Activated naive CD8-positive, alpha-beta T cell treated with anti-CD3 and anti-CD28 coated beads, Interleukin-2, amount 50 U/mL, for 16 hours (primary cell): ENCODE measurements at regions not wholly inside any gene's neighbourhood (a gene's known extent, or its start where the extent isn't known, plus 50 kb on each side); places are given as distances from the start of the nearest gene placed in this dataset.

Experiments
- DNase-seq: peaks from one replicate; pipeline ENCODE4 v3.0.0-alpha.2; 2020; ENCODE audit warnings: low read depth, low spot score

GRCh38 chr1:56074007-56074651 is 505.2 kb downstream of the PLPP3 start:
- DNase-seq = no peak

GRCh38 chr1:56073614-56074006 is 505.8 kb downstream of the PLPP3 start:
- no peak for DNase-seq

- no peak for DNase-seq
These were observed 506.2 kb downstream of the PLPP3 start for GRCh38 chr1:56073206-56073605.

- no peak for DNase-seq
These were observed 507.1 kb downstream of the PLPP3 start for GRCh38 chr1:56072310-56072709.

- no peak for DNase-seq
These were observed 508.0 kb downstream of the PLPP3 start for GRCh38 chr1:56071351-56071750.

GRCh38 chr1:56070601-56071000 is 508.8 kb downstream of the PLPP3 start:
- DNase-seq = no peak

- no peak for DNase-seq
These were observed 509.5 kb downstream of the PLPP3 start for GRCh38 chr1:56069824-56070223.

GRCh38 chr1:56068908-56069307 is 510.5 kb downstream of the PLPP3 start:
- DNase-seq = no peak

GRCh38 chr1:56068210-56068609 is 511.2 kb downstream of the PLPP3 start:
- no peak for DNase-seq

GRCh38 chr1:56065729-56066128 is 513.6 kb downstream of the PLPP3 start:
- DNase-seq = no peak

GRCh38 chr1:56064705-56065104 is 514.7 kb downstream of the PLPP3 start:
- no peak for DNase-seq

GRCh38 chr1:56063461-56063860 is 515.9 kb downstream of the PLPP3 start:
- DNase-seq = no peak

- DNase-seq = no peak
These were observed 516.7 kb downstream of the PLPP3 start for GRCh38 chr1:56062625-56063024.

GRCh38 chr1:56061824-56062223 is 517.5 kb downstream of the PLPP3 start:
- no peak for DNase-seq

GRCh38 chr1:56060906-56061305 is 518.5 kb downstream of the PLPP3 start:
- no peak for DNase-seq

GRCh38 chr1:56057466-56058405 is 521.6 kb downstream of the PLPP3 start:
- no peak for DNase-seq

- no peak for DNase-seq
These were observed 522.7 kb downstream of the PLPP3 start for GRCh38 chr1:56056438-56057287.

- no peak for DNase-seq
These were observed 524.4 kb downstream of the PLPP3 start for GRCh38 chr1:56054959-56055358.

- no peak for DNase-seq
These were observed 527.3 kb downstream of the PLPP3 start for GRCh38 chr1:56052041-56052440.

- DNase-seq = no peak
These were observed 528.5 kb downstream of the PLPP3 start for GRCh38 chr1:56050911-56051310.

GRCh38 chr1:56045477-56045876 is 533.9 kb downstream of the PLPP3 start:
- DNase-seq = no peak

GRCh38 chr1:56045062-56045461 is 534.3 kb downstream of the PLPP3 start:
- no peak for DNase-seq
